NCI-H524 (cell line): ENCODE measurements at regions not wholly inside any gene's neighbourhood (a gene's known extent, or its start where the extent isn't known, plus 50 kb on each side); places are given as distances from the start of the nearest gene placed in this dataset.

Source experiments
- DNase-seq, 2 experiments: peaks; one replicate each; lab custom pipeline; 2025; lab: John Stamatoyannopoulos, UW

- DNase-seq: no peak
Observed at GRCh38 chr5:38207343-38207742, 51.0 kb upstream of the EGFLAM start.

- no peak for DNase-seq
Observed at GRCh38 chr5:38202741-38203140, 55.6 kb upstream of the EGFLAM start.

GRCh38 chr5:38200872-38201557, 57.3 kb upstream of the EGFLAM start:
- no peak for DNase-seq

- no peak for DNase-seq
Observed at GRCh38 chr5:38197118-38197517, 61.2 kb upstream of the EGFLAM start.

GRCh38 chr5:38193015-38193581, 65.3 kb upstream of the EGFLAM start:
- peak; percentile 79 to 92 for DNase-seq

- DNase-seq: peak in 1 of 2 experiments; percentile 45
Observed at GRCh38 chr5:38191693-38192092, 66.7 kb upstream of the EGFLAM start.

- DNase-seq: peak; percentile 94 to 98
Observed at GRCh38 chr5:38190111-38190510, 68.2 kb upstream of the EGFLAM start.

- peak; percentile 53 to 79 for DNase-seq
Observed at GRCh38 chr5:38189081-38189504, 69.3 kb upstream of the EGFLAM start.

GRCh38 chr5:38188591-38188990, 69.8 kb upstream of the EGFLAM start:
- DNase-seq: no peak

- DNase-seq: no peak
Observed at GRCh38 chr5:38187532-38187931, 70.8 kb upstream of the EGFLAM start.

- DNase-seq: peak; percentile 82 to 92
Observed at GRCh38 chr5:38184627-38185026, 73.7 kb upstream of the EGFLAM start.

- DNase-seq: no peak
Observed at GRCh38 chr5:38182991-38183390, 75.4 kb upstream of the EGFLAM start.

GRCh38 chr5:38168029-38168428, 90.3 kb upstream of the EGFLAM start:
- DNase-seq: no peak

GRCh38 chr5:38167562-38167996, 90.8 kb upstream of the EGFLAM start:
- peak in 1 of 2 experiments; percentile 36 for DNase-seq

GRCh38 chr5:38166832-38167231, 91.5 kb upstream of the EGFLAM start:
- no peak for DNase-seq

GRCh38 chr5:38165435-38165834, 92.9 kb upstream of the EGFLAM start:
- no peak for DNase-seq

GRCh38 chr5:38164776-38165399, 93.5 kb upstream of the EGFLAM start:
- DNase-seq: no peak

- DNase-seq: no peak
Observed at GRCh38 chr5:38163636-38164237, 94.6 kb upstream of the EGFLAM start.

- DNase-seq: no peak
Observed at GRCh38 chr5:38162625-38163024, 95.7 kb upstream of the EGFLAM start.

- peak in 1 of 2 experiments; percentile 22 for DNase-seq
Observed at GRCh38 chr5:38157024-38157423, 101.3 kb upstream of the EGFLAM start.

- DNase-seq: peak; percentile 29 to 84
Observed at GRCh38 chr5:38154615-38155204, 103.6 kb upstream of the EGFLAM start.

GRCh38 chr5:38151878-38152277, 106.5 kb upstream of the EGFLAM start:
- no peak for DNase-seq

- DNase-seq: no peak
Observed at GRCh38 chr5:38149815-38150195, 108.6 kb upstream of the EGFLAM start.
